Activated CD4-positive, alpha-beta T cell treated with anti-CD3 and anti-CD28 coated beads for 24 hours (primary cell): ENCODE measurements at regions not wholly inside any gene's neighbourhood (a gene's known extent, or its start where the extent isn't known, plus 50 kb on each side); places are given as distances from the start of the nearest gene placed in this dataset.

ENCODE experiments used
- DNase-seq, 2 donors: peaks; one replicate each; pipeline ENCODE4 v3.0.0-alpha.2; 2020; ENCODE audit warnings: low read depth in 2 of 2

GRCh38 chr12:104858611-104859543, 99.2 kb downstream of the SLC41A2 start:
- no peak for DNase-seq

GRCh38 chr12:104856531-104856930, 101.6 kb downstream of the SLC41A2 start:
- DNase-seq: no peak

GRCh38 chr12:104855599-104855998, 102.5 kb downstream of the SLC41A2 start:
- DNase-seq: no peak

GRCh38 chr12:104852896-104853295, 105.2 kb downstream of the SLC41A2 start:
- DNase-seq: no peak

- no peak for DNase-seq
Measured at GRCh38 chr12:104852102-104852501, 106.0 kb downstream of the SLC41A2 start.

- no peak for DNase-seq
Measured at GRCh38 chr12:104850781-104851180, 107.3 kb downstream of the SLC41A2 start.

GRCh38 chr12:104846056-104846767, 111.9 kb downstream of the SLC41A2 start:
- no peak for DNase-seq

- no peak for DNase-seq
Measured at GRCh38 chr12:104844123-104844522, 114.0 kb downstream of the SLC41A2 start.

GRCh38 chr12:104840262-104840661, 117.8 kb downstream of the SLC41A2 start:
- no peak for DNase-seq

GRCh38 chr12:104835317-104835716, 122.8 kb downstream of the SLC41A2 start:
- DNase-seq: no peak

- DNase-seq: no peak
Measured at GRCh38 chr12:104834607-104835006, 123.5 kb downstream of the SLC41A2 start.

GRCh38 chr12:104833756-104834155, 124.3 kb downstream of the SLC41A2 start:
- no peak for DNase-seq

- DNase-seq: no peak
Measured at GRCh38 chr12:104828015-104828414, 130.1 kb downstream of the SLC41A2 start.

GRCh38 chr12:104827587-104827986, 130.5 kb downstream of the SLC41A2 start:
- no peak for DNase-seq

GRCh38 chr12:104825408-104825807, 132.7 kb downstream of the SLC41A2 start:
- DNase-seq: no peak

- DNase-seq: no peak
Measured at GRCh38 chr12:104823985-104824461, 134.1 kb downstream of the SLC41A2 start.

- DNase-seq: no peak
Measured at GRCh38 chr12:104822941-104823340, 135.1 kb downstream of the SLC41A2 start.

GRCh38 chr12:104816845-104817503, 141.1 kb downstream of the SLC41A2 start:
- no peak for DNase-seq

- no peak for DNase-seq
Measured at GRCh38 chr12:104815935-104816334, 142.2 kb downstream of the SLC41A2 start.

GRCh38 chr12:104814944-104815343, 143.1 kb downstream of the SLC41A2 start:
- no peak for DNase-seq
